AG09309 (cell line): ENCODE measurements at regions not wholly inside any gene's neighbourhood (a gene's known extent, or its start where the extent isn't known, plus 50 kb on each side); places are given as distances from the start of the nearest gene placed in this dataset.

Experiments
- DNase-seq: peaks from one replicate; pipeline ENCODE4 v3.0.0-alpha.2; 2010; ENCODE audit warnings: low read depth
- H3K4me3 ChIP-seq: 2 replicates; pipeline ENCODE4 v1.5.1; 2011; ENCODE audit warnings: mild to moderate bottlenecking, low read depth, low read length, moderate library complexity; ENCODE audit not compliant: control insufficient read depth
- CTCF ChIP-seq: IDR thresholded peaks from 2 replicates; pipeline ENCODE4 v1.5.1; 2011; ENCODE audit warnings: mild to moderate bottlenecking, low read depth, low read length, inconsistent platforms; ENCODE audit not compliant: insufficient read depth, control insufficient read depth; ENCODE audit errors: missing control alignments

GRCh38 chr2:595831-596592, 81.2 kb downstream of the TMEM18 start:
- no peak overlapping the region for H3K4me3 ChIP-seq
- no peak for TF ChIP-seq CTCF
- no peak for DNase-seq

DNA sequence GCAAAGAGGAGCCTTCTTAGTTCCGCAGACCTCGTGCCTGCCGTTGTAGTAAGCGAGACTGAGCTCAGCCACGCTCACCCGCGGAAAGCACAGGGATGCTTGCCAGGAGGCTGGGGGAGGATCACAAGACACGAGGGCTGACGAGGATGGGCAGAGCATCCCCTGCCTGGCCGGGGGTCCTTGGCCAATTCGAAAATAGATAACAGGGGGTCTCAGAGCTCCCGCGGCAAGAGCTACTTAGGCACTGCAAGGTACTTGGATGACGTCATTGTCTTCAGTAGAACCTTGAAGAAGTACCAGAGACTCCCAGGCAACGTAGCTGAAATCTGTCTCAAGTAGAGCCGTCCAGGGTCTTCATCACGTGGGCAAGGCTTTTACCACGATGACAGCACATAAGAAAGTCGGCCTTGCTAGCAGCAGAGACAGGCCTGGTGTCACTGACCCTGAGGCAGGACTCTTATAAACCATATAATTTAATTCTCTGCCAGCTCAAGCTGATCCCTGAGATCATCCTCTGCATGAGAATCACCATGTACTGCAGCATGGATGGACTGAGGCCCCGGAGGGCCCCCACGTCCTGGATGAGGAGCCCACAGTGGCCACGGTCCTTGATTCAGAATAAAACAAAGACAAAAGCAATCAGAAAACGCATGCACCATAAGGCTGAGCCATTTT, 81.9 kb downstream of the TMEM18 start:
- TF ChIP-seq CTCF = no peak
- H3K4me3 ChIP-seq = no peak overlapping the region
- DNase-seq = no peak

- TF ChIP-seq CTCF = no peak
- H3K4me3 ChIP-seq = no peak overlapping the region
- DNase-seq = no peak
These were observed 82.8 kb downstream of the TMEM18 start for GRCh38 chr2:594297-594949.

DNA sequence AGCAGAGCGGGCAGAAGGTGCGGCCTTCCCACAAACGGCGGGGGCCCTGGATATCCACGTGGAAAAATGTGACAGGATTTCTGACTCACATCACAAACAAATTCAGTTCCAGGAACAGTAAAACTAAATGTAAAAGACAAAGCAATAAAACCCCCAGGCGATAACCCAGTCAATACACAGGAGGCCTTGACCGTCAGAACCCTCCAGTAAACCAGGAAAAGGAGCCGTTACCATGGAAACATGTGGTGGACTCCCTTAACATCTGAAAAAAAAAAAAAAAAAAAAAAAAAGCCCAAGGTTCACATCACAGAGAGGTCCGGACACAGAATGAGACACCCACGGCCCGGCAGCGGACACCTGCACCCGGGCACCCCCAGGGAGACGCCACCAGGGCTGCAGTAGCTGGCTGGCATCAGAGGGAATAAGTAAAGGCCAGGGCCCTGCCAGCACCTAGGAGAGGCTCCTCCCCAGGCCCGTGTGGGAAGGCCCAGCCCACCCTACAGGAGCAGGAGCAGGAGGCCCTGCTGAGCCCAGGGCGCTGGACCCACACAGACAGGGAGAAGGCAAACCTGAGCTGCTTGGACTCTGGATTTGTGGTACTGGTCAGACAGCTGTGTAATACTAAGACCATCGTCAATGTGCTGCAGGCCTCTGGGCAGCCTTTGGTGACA, 83.7 kb downstream of the TMEM18 start:
- DNase-seq = no peak
- H3K4me3 ChIP-seq = no peak overlapping the region
- TF ChIP-seq CTCF = no peak

DNA sequence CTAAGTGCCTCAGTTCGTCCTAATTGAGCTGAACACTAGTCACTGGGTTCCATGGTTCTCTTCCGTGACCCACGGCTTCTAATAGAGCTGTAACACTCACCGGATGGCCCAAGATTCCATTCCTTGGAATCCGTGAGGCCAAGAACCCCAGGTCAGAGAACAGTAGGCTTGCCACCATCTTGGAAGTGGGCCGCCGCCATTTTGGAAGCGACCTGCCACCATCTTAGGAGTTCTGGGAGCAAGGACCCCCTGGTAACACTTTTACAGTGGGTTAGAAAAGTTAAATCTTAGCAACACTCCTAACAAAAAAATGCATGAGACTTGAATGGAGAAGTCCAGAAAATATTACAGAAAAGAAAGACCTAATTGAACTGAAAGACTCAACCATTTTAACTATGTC, 84.5 kb downstream of the TMEM18 start:
- TF ChIP-seq CTCF = no peak
- no peak for DNase-seq
- H3K4me3 ChIP-seq = no peak overlapping the region
